ENCODE measurements at regions not wholly inside any gene's neighbourhood (a gene's known extent, or its start where the extent isn't known, plus 50 kb on each side); places are given as distances from the start of the nearest gene placed in this dataset.

- DNase-seq (ENCODE audit: low read depth): no peak
- no peak overlapping the region for H3K4me3 ChIP-seq (ENCODE audit: low read depth, low read length)
- TF ChIP-seq CTCF (IDR thresholded peaks at IDR 0.05; ENCODE audit: low read depth, low read length, missing control alignments): no peak
Observed at GRCh38 chr11:122044086-122044485, 71.9 kb downstream of the BLID start.

GRCh38 chr11:122042981-122043380 lies 73.0 kb downstream of the BLID start:
- no peak for TF ChIP-seq CTCF (IDR thresholded peaks at IDR 0.05; ENCODE audit: low read depth, low read length, missing control alignments)
- DNase-seq (ENCODE audit: low read depth): no peak
- no peak overlapping the region for H3K4me3 ChIP-seq (ENCODE audit: low read depth, low read length)

GRCh38 chr11:122040464-122040863 lies 75.6 kb downstream of the BLID start:
- H3K4me3 ChIP-seq (ENCODE audit: low read depth, low read length): no peak overlapping the region
- DNase-seq (ENCODE audit: low read depth): no peak

GRCh38 chr11:122038543-122038942 lies 77.5 kb downstream of the BLID start:
- DNase-seq (ENCODE audit: low read depth): no peak
- TF ChIP-seq CTCF (IDR thresholded peaks at IDR 0.05; ENCODE audit: low read depth, low read length, missing control alignments): no peak
- no peak overlapping the region for H3K4me3 ChIP-seq (ENCODE audit: low read depth, low read length)

More at GRCh38 chr11:122040464-122040863, 75.6 kb downstream of the BLID start:
- TF ChIP-seq CTCF (IDR thresholded peaks at IDR 0.05; ENCODE audit: low read depth, low read length, missing control alignments): no peak

GRCh38 chr11:122037911-122038310 lies 78.1 kb downstream of the BLID start:
- H3K4me3 ChIP-seq (ENCODE audit: low read depth, low read length): no peak overlapping the region
- no peak for TF ChIP-seq CTCF (IDR thresholded peaks at IDR 0.05; ENCODE audit: low read depth, low read length, missing control alignments)

GRCh38 chr11:122036493-122036892 lies 79.5 kb downstream of the BLID start:
- no peak for DNase-seq (ENCODE audit: low read depth)
- no peak overlapping the region for H3K4me3 ChIP-seq (ENCODE audit: low read depth, low read length)
- TF ChIP-seq CTCF (IDR thresholded peaks at IDR 0.05; ENCODE audit: low read depth, low read length, missing control alignments): no peak

More at GRCh38 chr11:122037911-122038310, 78.1 kb downstream of the BLID start:
- DNase-seq (ENCODE audit: low read depth): no peak

- DNase-seq (ENCODE audit: low read depth): no peak
- H3K4me3 ChIP-seq (ENCODE audit: low read depth, low read length): no peak overlapping the region
- TF ChIP-seq CTCF (IDR thresholded peaks at IDR 0.05; ENCODE audit: low read depth, low read length, missing control alignments): no peak
Observed at GRCh38 chr11:122036018-122036417, 80.0 kb downstream of the BLID start.

All from GM12864 (cell line).